ENCODE measurements at regions not wholly inside any gene's neighbourhood (a gene's known extent, or its start where the extent isn't known, plus 50 kb on each side); places are given as distances from the start of the nearest gene placed in this dataset.

GRCh38 chr9:81411961-81412360, 277.4 kb downstream of the TLE1 start:
- Histone ChIP-seq H3K36me3 (ENCODE audit: control insufficient read depth in 1 of 2, insufficient read depth in 2 of 2, low read depth in 1 of 2, low read length in 2 of 2) (no peaks in the 10 kb centered on the region), H3K9me3 (ENCODE audit: control insufficient read depth, low read length) (peaks cover 7% of the 10 kb centered on the region), H3K9ac (ENCODE audit: low read length) (no peak overlapping the region), H3K4me2 (ENCODE audit: low read length, poor library complexity, severe bottlenecking) (no peak overlapping the region), H3K23ac (ENCODE audit: low read length in 2 of 2) (no peak overlapping the region), H4K8ac (ENCODE audit: low read length) (no peak overlapping the region), H2AFZ (ENCODE audit: low read depth, low read length) (no peak overlapping the region), H2BK15ac (ENCODE audit: low read depth, poor library complexity, severe bottlenecking) (no peak overlapping the region), H3K18ac (ENCODE audit: low read depth in 1 of 2, low read length in 2 of 2) (no peak overlapping the region), H3K14ac (ENCODE audit: low read length in 2 of 2) (no peak overlapping the region), H2BK12ac (ENCODE audit: low read length in 2 of 2) (no peak overlapping the region), H3K27me3 (ENCODE audit: control insufficient read depth in 1 of 2, insufficient read depth in 1 of 2, low read length in 2 of 2) (no peaks in the 10 kb centered on the region), H4K91ac (ENCODE audit: low read length) (no peak overlapping the region), H3K4ac (ENCODE audit: low read depth in 1 of 2, low read length in 2 of 2) (no peak overlapping the region), H2BK120ac (ENCODE audit: low read depth, low read length) (no peak overlapping the region), H2AK5ac (ENCODE audit: low read length, severe bottlenecking) (no peak overlapping the region), H2BK5ac (ENCODE audit: low read depth, low read length, poor library complexity, severe bottlenecking) (no peak overlapping the region), H3K4me3 (ENCODE audit: insufficient read depth in 1 of 2, low read depth in 1 of 2, low read length in 2 of 2) (no peak overlapping the region), H3K4me1 (ENCODE audit: control insufficient read depth, insufficient read depth, low read depth, low read length) (no peaks in the 10 kb centered on the region), H3K79me1 (replicated peaks; ENCODE audit: low read length, poor library complexity, severe bottlenecking) (no peaks in the 10 kb centered on the region), H3K27ac (ENCODE audit: low read length, poor library complexity, severe bottlenecking) (no peak overlapping the region)
- 45% methylated on average over 1 of the region's 1 CpG for WGBS
- DNase-seq = peak; percentile 12

GRCh38 chr9:81410201-81410600, 279.1 kb downstream of the TLE1 start:
- no peak overlapping the region for H3K9ac ChIP-seq (ENCODE audit: low read length)
- H2AFZ ChIP-seq (ENCODE audit: low read depth, low read length) = peak overlapping the region; percentile 51
- H3K9me3 ChIP-seq (ENCODE audit: control insufficient read depth, low read length) = peaks cover 7% of the 10 kb centered on the region
- peak overlapping the region in 1 of 2 experiments; percentile 48 for H3K18ac ChIP-seq (ENCODE audit: low read depth in 1 of 2, low read length in 2 of 2)
- no peak overlapping the region for H4K8ac ChIP-seq (ENCODE audit: low read length)
- H3K4me1 ChIP-seq (ENCODE audit: control insufficient read depth, insufficient read depth, low read depth, low read length) = no peaks in the 10 kb centered on the region
- no peak overlapping the region for H2BK15ac ChIP-seq (ENCODE audit: low read depth, poor library complexity, severe bottlenecking)
- H3K27me3 ChIP-seq (ENCODE audit: control insufficient read depth in 1 of 2, insufficient read depth in 1 of 2, low read length in 2 of 2) = no peaks in the 10 kb centered on the region
- no peak overlapping the region for H2BK120ac ChIP-seq (ENCODE audit: low read depth, low read length)
- H2BK5ac ChIP-seq (ENCODE audit: low read depth, low read length, poor library complexity, severe bottlenecking) = no peak overlapping the region
- no peaks in the 10 kb centered on the region for H3K79me1 ChIP-seq (replicated peaks; ENCODE audit: low read length, poor library complexity, severe bottlenecking)
- no peak overlapping the region for H3K4ac ChIP-seq (ENCODE audit: low read depth in 1 of 2, low read length in 2 of 2)
- H2AK5ac ChIP-seq (ENCODE audit: low read length, severe bottlenecking) = no peak overlapping the region
- peak overlapping the region in 1 of 2 experiments; percentile 54 for H2BK12ac ChIP-seq (ENCODE audit: low read length in 2 of 2)
- no peak overlapping the region for H4K91ac ChIP-seq (ENCODE audit: low read length)
- peak overlapping the region; percentile 72 for H3K27ac ChIP-seq (ENCODE audit: low read length, poor library complexity, severe bottlenecking)
- peak; percentile 70 for DNase-seq
- H3K4me3 ChIP-seq (ENCODE audit: insufficient read depth in 1 of 2, low read depth in 1 of 2, low read length in 2 of 2) = peak overlapping the region in 1 of 2 experiments; percentile 1
- H3K23ac ChIP-seq (ENCODE audit: low read length in 2 of 2) = no peak overlapping the region
- H3K4me2 ChIP-seq (ENCODE audit: low read length, poor library complexity, severe bottlenecking) = peak overlapping the region; percentile 45
- no peak overlapping the region for H3K14ac ChIP-seq (ENCODE audit: low read length in 2 of 2)
- 33% methylated on average over 4 of the region's 4 CpGs for WGBS
- H3K36me3 ChIP-seq (ENCODE audit: control insufficient read depth in 1 of 2, insufficient read depth in 2 of 2, low read depth in 1 of 2, low read length in 2 of 2) = no peaks in the 10 kb centered on the region

- Histone ChIP-seq H3K18ac (ENCODE audit: low read depth in 1 of 2, low read length in 2 of 2) (no peak overlapping the region), H4K91ac (ENCODE audit: low read length) (no peak overlapping the region), H3K27me3 (ENCODE audit: control insufficient read depth in 1 of 2, insufficient read depth in 1 of 2, low read length in 2 of 2) (no peaks in the 10 kb centered on the region), H2BK5ac (ENCODE audit: low read depth, low read length, poor library complexity, severe bottlenecking) (no peak overlapping the region), H3K9ac (ENCODE audit: low read length) (no peak overlapping the region), H3K27ac (ENCODE audit: low read length, poor library complexity, severe bottlenecking) (no peak overlapping the region), H3K14ac (ENCODE audit: low read length in 2 of 2) (no peak overlapping the region), H3K79me1 (replicated peaks; ENCODE audit: low read length, poor library complexity, severe bottlenecking) (no peaks in the 10 kb centered on the region), H4K8ac (ENCODE audit: low read length) (no peak overlapping the region), H2AK5ac (ENCODE audit: low read length, severe bottlenecking) (no peak overlapping the region), H3K9me3 (ENCODE audit: control insufficient read depth, low read length) (peaks cover 7% of the 10 kb centered on the region), H2BK12ac (ENCODE audit: low read length in 2 of 2) (no peak overlapping the region), H3K4me2 (ENCODE audit: low read length, poor library complexity, severe bottlenecking) (no peak overlapping the region), H2BK15ac (ENCODE audit: low read depth, poor library complexity, severe bottlenecking) (no peak overlapping the region), H3K4me3 (ENCODE audit: insufficient read depth in 1 of 2, low read depth in 1 of 2, low read length in 2 of 2) (no peak overlapping the region), H3K4ac (ENCODE audit: low read depth in 1 of 2, low read length in 2 of 2) (no peak overlapping the region), H3K36me3 (ENCODE audit: control insufficient read depth in 1 of 2, insufficient read depth in 2 of 2, low read depth in 1 of 2, low read length in 2 of 2) (no peaks in the 10 kb centered on the region), H2BK120ac (ENCODE audit: low read depth, low read length) (no peak overlapping the region), H2AFZ (ENCODE audit: low read depth, low read length) (no peak overlapping the region), H3K4me1 (ENCODE audit: control insufficient read depth, insufficient read depth, low read depth, low read length) (no peaks in the 10 kb centered on the region), H3K23ac (ENCODE audit: low read length in 2 of 2) (no peak overlapping the region)
- DNase-seq = no peak
These were observed 280.4 kb downstream of the TLE1 start for GRCh38 chr9:81408951-81409350.

- Histone ChIP-seq H3K14ac (ENCODE audit: low read length in 2 of 2) (no peak overlapping the region), H3K4ac (ENCODE audit: low read depth in 1 of 2, low read length in 2 of 2) (no peak overlapping the region), H3K23ac (ENCODE audit: low read length in 2 of 2) (no peak overlapping the region), H3K79me1 (replicated peaks; ENCODE audit: low read length, poor library complexity, severe bottlenecking) (no peaks in the 10 kb centered on the region), H3K4me2 (ENCODE audit: low read length, poor library complexity, severe bottlenecking) (no peak overlapping the region), H3K18ac (ENCODE audit: low read depth in 1 of 2, low read length in 2 of 2) (no peak overlapping the region), H3K27ac (ENCODE audit: low read length, poor library complexity, severe bottlenecking) (no peak overlapping the region), H3K4me1 (ENCODE audit: control insufficient read depth, insufficient read depth, low read depth, low read length) (no peaks in the 10 kb centered on the region), H3K9ac (ENCODE audit: low read length) (no peak overlapping the region), H4K8ac (ENCODE audit: low read length) (no peak overlapping the region), H2AFZ (ENCODE audit: low read depth, low read length) (no peak overlapping the region), H2BK120ac (ENCODE audit: low read depth, low read length) (no peak overlapping the region), H3K27me3 (ENCODE audit: control insufficient read depth in 1 of 2, insufficient read depth in 1 of 2, low read length in 2 of 2) (no peaks in the 10 kb centered on the region), H2BK15ac (ENCODE audit: low read depth, poor library complexity, severe bottlenecking) (no peak overlapping the region), H2AK5ac (ENCODE audit: low read length, severe bottlenecking) (no peak overlapping the region), H3K36me3 (ENCODE audit: control insufficient read depth in 1 of 2, insufficient read depth in 2 of 2, low read depth in 1 of 2, low read length in 2 of 2) (no peaks in the 10 kb centered on the region), H3K4me3 (ENCODE audit: insufficient read depth in 1 of 2, low read depth in 1 of 2, low read length in 2 of 2) (no peak overlapping the region), H3K9me3 (ENCODE audit: control insufficient read depth, low read length) (no peaks in the 10 kb centered on the region), H2BK12ac (ENCODE audit: low read length in 2 of 2) (no peak overlapping the region), H4K91ac (ENCODE audit: low read length) (no peak overlapping the region), H2BK5ac (ENCODE audit: low read depth, low read length, poor library complexity, severe bottlenecking) (no peak overlapping the region)
- DNase-seq = no peak
- 85% methylated on average over 2 of the region's 2 CpGs for whole genome bisulfite sequencing
These were observed 284.3 kb downstream of the TLE1 start for GRCh38 chr9:81404931-81405598.

Data from mesenchymal stem cell (in vitro differentiated cells and primary cell).